ENCODE measurements at regions not wholly inside any gene's neighbourhood (a gene's known extent, or its start where the extent isn't known, plus 50 kb on each side); places are given as distances from the start of the nearest gene placed in this dataset.

GRCh38 chr11:21810650-21811049 lies 382.2 kb upstream of the ANO5 start:
- Histone ChIP-seq H3K79me2 (ENCODE audit: control insufficient read depth, insufficient read depth, low read length) (no peaks in the 10 kb centered on the region), H3K4me1 (replicated peaks in 1 of 2; ENCODE audit: control insufficient read depth in 2 of 2, insufficient read depth in 2 of 2, low read length in 2 of 2) (no peaks in the 10 kb centered on the region), H3K4me3 (no peak overlapping the region), H3K9me3 (replicated peaks; ENCODE audit: control insufficient read depth, insufficient read depth, low read depth, low read length) (no peaks in the 10 kb centered on the region), H3K9ac (ENCODE audit: insufficient read depth in 1 of 2, low read depth in 2 of 2, low read length in 2 of 2) (no peak overlapping the region), H3K9me1 (ENCODE audit: control insufficient read depth, insufficient read depth, low read length) (no peaks in the 10 kb centered on the region), H3K27ac (ENCODE audit: extremely low read depth, low read depth, low read length) (no peak overlapping the region), H3K27me3 (ENCODE audit: control insufficient read depth in 2 of 2, insufficient read depth in 2 of 2, low read length in 2 of 2) (no peaks in the 10 kb centered on the region), H2AFZ (ENCODE audit: low read depth, low read length) (no peak overlapping the region), H3K36me3 (ENCODE audit: control insufficient read depth, insufficient read depth, low read length) (no peaks in the 10 kb centered on the region), H3K4me2 (ENCODE audit: insufficient read depth, low read length) (no peak overlapping the region), H4K20me1 (replicated peaks; ENCODE audit: control insufficient read depth, insufficient read depth, low read length) (no peaks in the 10 kb centered on the region)
- DNase-seq (ENCODE audit: extremely low read depth in 1 of 4, low spot score in 3 of 4): no peak
- in situ Hi-C loops (cut with MboI): no loop called here
- no peak for ATAC-seq
- intact Hi-C loops (cut with micrococcal nuclease): no loop called here
- 2% methylated on average over 4 of the region's 7 CpGs for WGBS (ENCODE audit: insufficient coverage, low coverage, missing lambda C conversion rate)
- FAIRE-seq: no peak
- ChIA-PET POLR2A (no interaction called here), CTCF (ENCODE audit: low intra/inter-chr PET ratio) (no interaction called here)
- no TSS peak for BruUV-seq (replicated peaks)
- peak; percentile 41; the same call in 1 of the 2 replicates for TF ChIP-seq DMBX1 (CRISPR knock-in tag; IDR thresholded peaks at IDR 0.05; ENCODE audit: borderline replicate concordance)
- no peak for TF ChIP-seq CUX1 (CRISPR knock-in tag; IDR thresholded peaks at IDR 0.05)
- 0 out of 2 replicates have a peak, but pooled peaks have one; percentile 22 for TF ChIP-seq ZBTB17 (CRISPR knock-in tag; IDR thresholded peaks at IDR 0.05)
- 0 out of 2 replicates have a peak, but pooled peaks have one; percentile 62 for TF ChIP-seq ZNF23 (CRISPR knock-in tag; IDR thresholded peaks at IDR 0.05)
- no peak for TF ChIP-seq ZNF445 (CRISPR knock-in tag; IDR thresholded peaks at IDR 0.05; ENCODE audit: low read depth)
- 0 out of 2 replicates have a peak, but pooled peaks have one; percentile 72 for TF ChIP-seq ZNF695 (CRISPR knock-in tag; IDR thresholded peaks at IDR 0.05)
- TF ChIP-seq ZNF311 (CRISPR knock-in tag; IDR thresholded peaks at IDR 0.05): peak; percentile 97
